PFSK-1 (cell line): ENCODE measurements at regions not wholly inside any gene's neighbourhood (a gene's known extent, or its start where the extent isn't known, plus 50 kb on each side); places are given as distances from the start of the nearest gene placed in this dataset.

Experiments used
- FOXP2 ChIP-seq: optimal IDR thresholded peaks from 2 replicates; pipeline ENCODE3; 2011; ENCODE audit warnings: borderline replicate concordance, control low read depth, inconsistent platforms; ENCODE audit not compliant: insufficient read depth; ENCODE audit errors: extremely low read length, extremely low read depth
- POLR2AphosphoS5 ChIP-seq: IDR thresholded peaks from 2 replicates; pipeline ENCODE4 v1.6.1; 2012; ENCODE audit warnings: low read depth, mild to moderate bottlenecking, control low read depth, low read length, moderate library complexity
- SIN3A ChIP-seq: IDR thresholded peaks from 2 replicates; pipeline ENCODE4 v1.6.1; 2012; ENCODE audit warnings: mild to moderate bottlenecking, low read length, moderate library complexity, borderline replicate concordance; ENCODE audit not compliant: insufficient read depth
- TAF1 ChIP-seq: IDR thresholded peaks from 2 replicates; pipeline ENCODE4 v1.6.1; 2012; ENCODE audit warnings: low read length, control low read depth, borderline replicate concordance; ENCODE audit not compliant: insufficient read depth
- TF ChIP-seq, protein P1 (sequence below), 2 experiments: IDR thresholded peaks; 2 replicates each; pipeline versions ENCODE4 v1.6.1 to v1.8.0; 2011 to 2012; ENCODE audit warnings: low read depth in 2 of 2, low read length in 2 of 2, control low read depth in 1 of 2, inconsistent platforms in 1 of 2, mild to moderate bottlenecking in 1 of 2, moderate library complexity in 1 of 2; ENCODE audit not compliant: insufficient read depth in 1 of 2

DNA sequence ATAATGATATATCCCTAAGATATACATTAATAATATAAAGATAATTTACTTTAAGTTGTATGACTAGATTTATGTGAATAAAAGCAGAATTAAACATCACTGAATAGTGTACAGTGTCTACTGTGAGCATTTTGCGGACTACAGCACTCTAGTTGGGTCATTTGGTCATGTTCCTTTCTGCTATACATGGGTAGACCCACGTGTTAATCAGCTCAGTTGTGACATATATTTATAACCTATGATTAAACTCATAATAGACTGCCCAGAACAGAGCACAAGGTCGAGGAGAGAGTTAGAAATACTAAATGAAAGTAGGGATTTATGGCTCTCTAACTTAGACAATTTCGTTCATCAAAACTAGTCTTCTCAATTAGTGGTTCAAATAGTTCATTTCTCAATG is 852.7 kb downstream of the EPHA7 start:
- TF ChIP-seq, protein P1, sequence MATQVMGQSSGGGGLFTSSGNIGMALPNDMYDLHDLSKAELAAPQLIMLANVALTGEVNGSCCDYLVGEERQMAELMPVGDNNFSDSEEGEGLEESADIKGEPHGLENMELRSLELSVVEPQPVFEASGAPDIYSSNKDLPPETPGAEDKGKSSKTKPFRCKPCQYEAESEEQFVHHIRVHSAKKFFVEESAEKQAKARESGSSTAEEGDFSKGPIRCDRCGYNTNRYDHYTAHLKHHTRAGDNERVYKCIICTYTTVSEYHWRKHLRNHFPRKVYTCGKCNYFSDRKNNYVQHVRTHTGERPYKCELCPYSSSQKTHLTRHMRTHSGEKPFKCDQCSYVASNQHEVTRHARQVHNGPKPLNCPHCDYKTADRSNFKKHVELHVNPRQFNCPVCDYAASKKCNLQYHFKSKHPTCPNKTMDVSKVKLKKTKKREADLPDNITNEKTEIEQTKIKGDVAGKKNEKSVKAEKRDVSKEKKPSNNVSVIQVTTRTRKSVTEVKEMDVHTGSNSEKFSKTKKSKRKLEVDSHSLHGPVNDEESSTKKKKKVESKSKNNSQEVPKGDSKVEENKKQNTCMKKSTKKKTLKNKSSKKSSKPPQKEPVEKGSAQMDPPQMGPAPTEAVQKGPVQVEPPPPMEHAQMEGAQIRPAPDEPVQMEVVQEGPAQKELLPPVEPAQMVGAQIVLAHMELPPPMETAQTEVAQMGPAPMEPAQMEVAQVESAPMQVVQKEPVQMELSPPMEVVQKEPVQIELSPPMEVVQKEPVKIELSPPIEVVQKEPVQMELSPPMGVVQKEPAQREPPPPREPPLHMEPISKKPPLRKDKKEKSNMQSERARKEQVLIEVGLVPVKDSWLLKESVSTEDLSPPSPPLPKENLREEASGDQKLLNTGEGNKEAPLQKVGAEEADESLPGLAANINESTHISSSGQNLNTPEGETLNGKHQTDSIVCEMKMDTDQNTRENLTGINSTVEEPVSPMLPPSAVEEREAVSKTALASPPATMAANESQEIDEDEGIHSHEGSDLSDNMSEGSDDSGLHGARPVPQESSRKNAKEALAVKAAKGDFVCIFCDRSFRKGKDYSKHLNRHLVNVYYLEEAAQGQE (IDR thresholded peaks at IDR 0.05; ENCODE audit: insufficient read depth in 1 of 2, low read depth in 2 of 2, low read length in 2 of 2) = no peak
- TF ChIP-seq SIN3A = no peak
- no peak for TF ChIP-seq FOXP2
- TF ChIP-seq POLR2AphosphoS5 = no peak
- no peak for TF ChIP-seq TAF1

DNA sequence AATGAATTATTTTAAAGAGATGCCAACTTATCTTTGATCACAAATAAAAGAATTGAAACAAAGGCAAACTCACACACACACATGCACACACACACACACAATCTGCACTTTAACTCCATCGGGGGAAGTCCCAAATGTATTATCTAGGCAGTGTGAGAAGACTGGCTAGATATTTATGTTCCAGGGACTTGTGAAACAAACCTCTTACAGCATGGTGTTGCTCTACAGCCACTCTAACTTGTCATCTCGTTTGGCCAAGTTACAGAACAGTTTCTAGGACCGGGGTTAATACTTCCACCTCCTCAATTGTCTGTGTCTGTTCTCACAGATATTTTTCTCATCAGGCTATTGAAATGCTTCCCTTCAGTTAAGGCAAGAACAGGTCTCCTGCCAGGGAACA is 855.0 kb downstream of the EPHA7 start:
- no peak for TF ChIP-seq SIN3A
- TF ChIP-seq, protein P1 (IDR thresholded peaks at IDR 0.05; ENCODE audit: insufficient read depth in 1 of 2, low read depth in 2 of 2, low read length in 2 of 2) = no peak
- no peak for TF ChIP-seq FOXP2
- no peak for TF ChIP-seq TAF1
- TF ChIP-seq POLR2AphosphoS5 = no peak

DNA sequence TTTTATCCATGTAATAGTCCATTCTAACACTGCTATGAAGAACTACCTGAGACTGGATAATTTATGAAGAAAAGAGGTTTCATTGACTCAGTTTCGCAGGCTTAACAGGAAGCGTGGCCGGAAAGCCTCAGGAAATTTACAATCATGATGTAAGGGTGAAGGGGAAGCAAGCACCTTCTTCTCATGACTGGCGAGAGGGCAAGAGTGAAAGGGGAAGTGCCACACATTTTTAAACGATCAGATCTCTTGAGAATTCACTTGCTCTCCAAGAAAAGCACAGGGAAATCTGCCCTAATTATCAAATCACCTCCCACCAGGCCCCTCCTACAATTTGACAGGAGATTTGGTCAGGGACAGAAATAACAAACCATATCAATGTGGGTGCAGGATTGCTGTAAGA is 859.7 kb downstream of the EPHA7 start:
- TF ChIP-seq SIN3A = no peak
- no peak for TF ChIP-seq POLR2AphosphoS5
- TF ChIP-seq, protein P1 (IDR thresholded peaks at IDR 0.05; ENCODE audit: insufficient read depth in 1 of 2, low read depth in 2 of 2, low read length in 2 of 2) = no peak
- TF ChIP-seq TAF1 = no peak
- no peak for TF ChIP-seq FOXP2

DNA sequence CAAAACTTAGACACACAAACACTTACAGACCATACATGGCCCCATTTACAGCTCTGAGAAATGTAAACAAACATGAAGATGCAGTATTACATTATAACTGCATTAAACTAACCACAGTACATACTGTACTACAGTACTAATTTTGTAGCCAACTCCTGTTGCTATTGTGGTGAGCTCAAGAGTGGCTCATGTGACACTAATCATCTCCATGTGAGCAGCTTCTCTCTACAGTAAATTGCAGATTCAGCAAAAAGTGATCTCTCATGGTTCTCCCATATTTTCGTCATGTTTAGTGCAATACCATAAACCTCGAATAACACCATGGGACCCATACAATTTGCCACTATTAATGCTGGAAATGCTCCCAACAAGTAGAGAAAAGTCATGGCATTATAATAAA is 860.4 kb downstream of the EPHA7 start:
- TF ChIP-seq FOXP2 = no peak
- TF ChIP-seq SIN3A = no peak
- no peak for TF ChIP-seq TAF1
- TF ChIP-seq POLR2AphosphoS5 = no peak
- TF ChIP-seq, protein P1 (IDR thresholded peaks at IDR 0.05; ENCODE audit: insufficient read depth in 1 of 2, low read depth in 2 of 2, low read length in 2 of 2) = no peak

DNA sequence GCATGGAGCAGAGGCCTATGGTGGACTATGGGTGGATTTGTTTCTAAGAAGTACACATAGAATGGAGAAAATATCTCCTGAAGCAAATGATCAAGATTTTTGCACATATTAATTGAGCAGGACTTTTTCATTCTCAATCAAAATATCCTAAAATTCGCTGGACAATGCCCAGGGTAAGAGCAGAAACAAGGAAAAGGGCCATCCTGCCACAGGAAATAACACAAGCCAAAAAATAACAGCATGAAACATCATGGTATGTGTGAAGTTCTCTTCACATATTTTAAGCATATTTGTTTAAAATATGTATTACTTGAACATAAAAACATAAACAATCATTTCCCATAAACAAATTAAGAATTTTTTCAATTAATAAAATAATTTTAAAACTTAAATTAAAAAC is 868.9 kb downstream of the EPHA7 start:
- no peak for TF ChIP-seq POLR2AphosphoS5
- TF ChIP-seq, protein P1 (IDR thresholded peaks at IDR 0.05; ENCODE audit: insufficient read depth in 1 of 2, low read depth in 2 of 2, low read length in 2 of 2) = no peak
- TF ChIP-seq TAF1 = no peak
- TF ChIP-seq SIN3A = no peak
- no peak for TF ChIP-seq FOXP2
